Panc1 (cell line): ENCODE measurements at regions not wholly inside any gene's neighbourhood (a gene's known extent, or its start where the extent isn't known, plus 50 kb on each side); places are given as distances from the start of the nearest gene placed in this dataset.

Source experiments
- CTCF ChIP-seq: fragments of 450-650 bp; IDR thresholded peaks from 2 replicates; pipeline ENCODE4 v1.5.1; 2017; ENCODE audit warnings: mild to moderate bottlenecking
- POLR2AphosphoS5 ChIP-seq: IDR thresholded peaks from 2 replicates; pipeline ENCODE4 v1.6.1; 2012; ENCODE audit warnings: mild to moderate bottlenecking, low read depth, low read length, moderate library complexity
- REST ChIP-seq, 2 experiments: IDR thresholded peaks; 2 replicates each; pipeline ENCODE4 v1.6.1; 2011 to 2012; ENCODE audit warnings: low read depth in 2 of 2, control low read depth in 1 of 2, low read length in 1 of 2, mild to moderate bottlenecking in 1 of 2, moderate library complexity in 1 of 2; ENCODE audit not compliant: insufficient read depth in 1 of 2
- SIN3A ChIP-seq: IDR thresholded peaks from 2 replicates; pipeline ENCODE4 v1.6.1; 2012; ENCODE audit warnings: low read depth, mild to moderate bottlenecking, low read length, moderate library complexity, borderline replicate concordance; ENCODE audit not compliant: insufficient read depth
- TCF7L2 ChIP-seq: IDR thresholded peaks from 2 replicates; pipeline ENCODE4 v1.6.1; 2011; ENCODE audit warnings: mild to moderate bottlenecking, low read depth, low read length, inconsistent platforms

- TF ChIP-seq CTCF = no peak
- no peak for TF ChIP-seq POLR2AphosphoS5
- no peak for TF ChIP-seq TCF7L2
- no peak for TF ChIP-seq REST (IDR thresholded peaks at IDR 0.05; ENCODE audit: insufficient read depth in 1 of 2, low read depth in 2 of 2, low read length in 1 of 2)
- TF ChIP-seq SIN3A = no peak
These were observed 66.0 kb downstream of the MATN1 start for GRCh38 chr1:30657131-30658013.
